A673 (cell line): ENCODE measurements at regions not wholly inside any gene's neighbourhood (a gene's known extent, or its start where the extent isn't known, plus 50 kb on each side); places are given as distances from the start of the nearest gene placed in this dataset.

Experiments
- EZH2 ChIP-seq: fragments of 200-600 bp; sonication (generic); IDR thresholded peaks from 2 replicates; pipeline ENCODE4 v1.6.1; 2017; ENCODE audit warnings: borderline replicate concordance, low read depth, mild to moderate bottlenecking, mixed read lengths, antibody characterized with exemption, low read length; ENCODE audit not compliant: poor library complexity, severe bottlenecking
- TF ChIP-seq, protein P1 (sequence below): fragments of 300-800, 200-600 bp; sonication (generic); conservative IDR thresholded peaks from 2 replicates; pipeline ENCODE4 v1.5.1; 2017; ENCODE audit warnings: low read depth, mild to moderate bottlenecking, antibody characterized with exemption, low read length, moderate library complexity, mixed read lengths

DNA sequence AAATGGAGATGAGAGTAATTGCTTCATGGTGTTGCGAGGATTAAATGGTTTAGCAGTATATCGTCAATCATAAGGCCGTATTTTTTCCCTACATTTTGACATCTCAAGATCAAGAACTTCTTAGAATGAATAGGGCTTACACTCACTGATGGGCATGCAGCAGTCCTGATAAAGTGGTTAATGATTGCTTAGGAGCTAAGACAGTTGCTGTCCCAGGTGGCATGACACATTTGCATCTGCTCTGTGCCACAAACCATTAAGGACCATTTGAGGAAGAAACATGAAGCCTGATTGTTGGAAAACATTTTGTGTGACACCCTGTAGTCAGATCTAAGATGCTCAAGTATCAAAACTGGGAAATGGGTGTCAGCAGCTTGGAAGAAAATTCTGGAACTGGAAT lies 81.0 kb upstream of the SGIP1 start:
- TF ChIP-seq, protein P1, sequence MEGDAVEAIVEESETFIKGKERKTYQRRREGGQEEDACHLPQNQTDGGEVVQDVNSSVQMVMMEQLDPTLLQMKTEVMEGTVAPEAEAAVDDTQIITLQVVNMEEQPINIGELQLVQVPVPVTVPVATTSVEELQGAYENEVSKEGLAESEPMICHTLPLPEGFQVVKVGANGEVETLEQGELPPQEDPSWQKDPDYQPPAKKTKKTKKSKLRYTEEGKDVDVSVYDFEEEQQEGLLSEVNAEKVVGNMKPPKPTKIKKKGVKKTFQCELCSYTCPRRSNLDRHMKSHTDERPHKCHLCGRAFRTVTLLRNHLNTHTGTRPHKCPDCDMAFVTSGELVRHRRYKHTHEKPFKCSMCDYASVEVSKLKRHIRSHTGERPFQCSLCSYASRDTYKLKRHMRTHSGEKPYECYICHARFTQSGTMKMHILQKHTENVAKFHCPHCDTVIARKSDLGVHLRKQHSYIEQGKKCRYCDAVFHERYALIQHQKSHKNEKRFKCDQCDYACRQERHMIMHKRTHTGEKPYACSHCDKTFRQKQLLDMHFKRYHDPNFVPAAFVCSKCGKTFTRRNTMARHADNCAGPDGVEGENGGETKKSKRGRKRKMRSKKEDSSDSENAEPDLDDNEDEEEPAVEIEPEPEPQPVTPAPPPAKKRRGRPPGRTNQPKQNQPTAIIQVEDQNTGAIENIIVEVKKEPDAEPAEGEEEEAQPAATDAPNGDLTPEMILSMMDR = no peak
- no peak for TF ChIP-seq EZH2
